Stimulated activated CD8-positive, alpha-beta memory T cell treated with anti-CD3 and anti-CD28 coated beads, Interleukin-2, amount 100 ng/mL, for 48 hours (primary cell): ENCODE measurements at regions not wholly inside any gene's neighbourhood (a gene's known extent, or its start where the extent isn't known, plus 50 kb on each side); places are given as distances from the start of the nearest gene placed in this dataset.

Experiments
- DNase-seq, 2 donors: peaks; one replicate each; pipeline ENCODE4 v3.0.0-alpha.2; 2020; ENCODE audit warnings: low read depth in 2 of 2

DNA sequence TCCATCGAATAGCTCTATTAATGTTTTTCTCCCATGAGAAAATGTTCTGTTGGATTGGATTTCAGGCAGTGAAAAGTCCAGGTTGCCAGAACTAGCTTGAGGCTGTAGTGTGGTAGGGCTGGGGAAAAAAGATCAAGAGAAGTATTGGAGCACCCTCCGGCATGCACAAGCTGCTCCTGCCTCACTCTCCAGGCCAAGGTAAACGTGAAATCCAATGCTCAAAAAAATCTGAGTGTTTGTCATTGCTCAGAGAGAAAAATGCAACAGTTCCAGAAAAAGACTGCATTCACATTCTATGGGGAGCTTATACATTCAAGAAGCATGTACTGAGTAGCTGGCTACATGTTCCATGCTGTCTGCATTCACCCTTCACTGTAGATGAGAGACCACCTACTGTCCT is 680.9 kb upstream of the TBX3 start:
- DNase-seq = no peak

- no peak for DNase-seq
Observed at GRCh38 chr12:115362339-115362976, 678.5 kb upstream of the TBX3 start.

DNA sequence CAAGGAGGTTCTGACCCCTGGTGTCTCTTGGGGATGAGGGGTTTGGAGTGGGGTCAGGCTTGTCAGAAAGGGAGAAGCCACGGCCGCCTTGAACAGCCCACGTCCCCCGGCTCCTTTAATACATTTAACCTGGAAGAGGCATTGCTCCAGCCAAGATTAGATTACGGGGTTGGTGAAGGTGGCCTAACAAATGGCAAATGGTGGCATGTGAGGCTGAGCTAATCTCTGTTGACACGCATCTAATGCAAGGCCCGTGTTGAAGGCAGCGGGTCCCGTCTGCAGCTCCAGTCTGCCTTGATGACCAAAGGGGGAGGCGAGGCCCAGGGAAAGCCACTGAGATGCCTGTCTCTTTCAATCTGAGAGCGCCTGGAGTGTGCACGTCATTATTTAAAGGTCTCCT is 673.7 kb upstream of the TBX3 start:
- no peak for DNase-seq

DNA sequence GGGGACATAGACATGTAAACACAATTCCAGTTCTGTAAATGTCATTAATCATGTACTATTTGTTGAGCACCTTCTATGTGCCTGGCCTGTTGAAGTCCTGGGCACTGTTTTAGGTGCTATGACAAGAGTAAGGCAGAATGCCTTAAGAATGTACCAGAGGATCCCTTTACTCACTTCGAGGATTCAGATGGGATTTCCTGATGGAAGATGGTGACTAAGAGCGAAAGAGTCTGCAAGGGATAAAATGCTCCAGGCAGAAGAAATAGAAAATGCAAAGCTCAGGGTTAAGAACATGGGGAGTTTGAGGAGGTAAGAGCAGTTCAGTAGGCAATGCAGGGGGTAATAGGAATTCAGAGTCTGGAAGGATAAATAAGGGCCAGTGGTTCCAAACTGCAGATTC is 671.3 kb upstream of the TBX3 start:
- no peak for DNase-seq

GRCh38 chr12:115354007-115354890 is 670.3 kb upstream of the TBX3 start:
- DNase-seq = no peak

GRCh38 chr12:115353467-115353866 is 669.5 kb upstream of the TBX3 start:
- DNase-seq = no peak

- no peak for DNase-seq
Observed at GRCh38 chr12:115351514-115352077, 667.6 kb upstream of the TBX3 start.

- DNase-seq = no peak
Observed at GRCh38 chr12:115349711-115350110, 665.7 kb upstream of the TBX3 start.

DNA sequence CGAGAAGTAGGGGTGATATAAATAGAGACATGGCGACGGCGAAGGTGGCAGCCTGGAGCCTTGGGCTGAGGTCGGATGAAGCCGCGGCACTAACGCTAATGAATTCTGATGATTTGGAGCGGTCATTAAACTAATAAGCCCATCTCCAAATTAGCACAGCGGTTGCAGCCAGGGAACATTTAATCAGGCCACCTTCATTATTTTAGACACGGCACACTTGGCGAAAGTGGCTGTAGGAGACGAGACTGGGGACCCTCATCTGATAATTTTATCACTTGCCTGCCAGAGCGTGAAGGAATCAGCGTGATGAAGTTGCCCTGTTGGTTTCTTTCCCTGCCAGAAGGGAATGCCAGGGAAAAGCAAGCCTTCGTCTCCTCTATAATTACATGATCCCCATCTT is 664.3 kb upstream of the TBX3 start:
- DNase-seq = no peak

DNA sequence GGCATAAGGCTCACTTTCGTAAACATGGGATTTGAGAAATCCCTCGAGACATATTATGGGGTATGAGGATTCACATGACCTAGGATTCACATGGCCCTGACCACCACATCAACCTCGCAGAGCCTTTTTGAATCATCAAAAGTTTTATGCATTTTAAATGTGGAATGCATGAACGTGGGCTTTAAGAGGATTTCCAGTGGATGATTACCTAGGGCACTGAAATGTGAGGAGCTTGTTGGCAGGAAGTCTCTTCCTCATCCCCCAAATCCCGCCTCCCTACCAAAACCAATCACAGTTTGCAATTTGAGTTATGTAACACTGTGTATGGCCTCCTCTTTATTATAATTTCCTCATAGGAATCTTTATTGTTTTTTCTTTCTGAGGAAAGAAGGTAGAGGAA is 659.6 kb upstream of the TBX3 start:
- DNase-seq = no peak

DNA sequence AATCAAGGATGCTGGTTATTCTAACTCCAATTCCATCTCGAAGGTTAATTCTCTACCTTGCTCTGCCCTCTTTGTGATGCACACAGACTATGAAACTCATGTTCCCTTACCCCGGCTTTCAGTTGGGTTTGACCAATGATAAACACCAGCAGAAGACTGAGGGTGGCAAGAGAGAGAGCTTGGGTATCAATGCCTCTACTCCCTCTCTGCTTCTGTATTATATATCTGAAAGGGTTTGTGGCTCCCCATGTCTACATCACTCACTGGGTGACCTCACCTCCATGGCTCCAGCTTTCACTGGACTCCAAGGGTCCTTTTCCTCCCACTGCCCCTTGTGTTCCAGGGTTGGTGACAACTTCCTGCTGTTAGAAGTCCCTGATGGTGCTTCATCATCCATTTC is 659.0 kb upstream of the TBX3 start:
- no peak for DNase-seq

GRCh38 chr12:115341442-115341841 is 657.5 kb upstream of the TBX3 start:
- DNase-seq = no peak

DNA sequence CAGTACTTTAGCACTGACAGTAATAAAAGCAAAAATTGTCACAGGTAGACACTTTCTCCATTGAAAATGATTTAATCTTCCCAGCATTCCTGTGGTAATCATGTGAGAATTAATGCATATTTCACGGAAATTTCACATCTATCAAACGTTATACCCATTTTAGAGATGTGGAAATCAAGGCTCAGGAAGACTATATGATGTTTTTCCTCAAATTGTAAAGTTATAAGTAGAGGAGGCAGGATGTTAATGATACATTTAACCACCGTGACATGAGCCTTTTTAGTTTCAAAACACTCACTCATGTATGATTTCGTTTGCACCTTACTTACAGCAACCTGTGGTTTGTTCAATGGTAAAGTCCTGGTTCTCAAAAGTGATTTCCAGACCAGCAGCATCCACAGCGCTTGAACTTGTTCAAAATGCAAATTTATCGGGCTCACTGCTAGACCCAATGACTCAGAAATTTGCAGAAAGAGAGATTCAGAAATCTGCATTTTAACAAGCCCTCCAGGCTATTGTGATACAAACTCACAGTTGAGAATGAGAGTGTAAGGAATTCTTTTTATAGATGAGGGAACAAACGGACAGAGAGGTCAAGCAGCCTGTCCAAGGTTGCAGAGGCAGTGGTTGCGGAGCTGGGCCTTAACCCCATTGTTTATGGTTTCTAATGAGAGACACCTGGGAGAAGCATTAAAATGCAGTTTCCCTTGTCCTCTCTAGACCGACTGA is 654.8 kb upstream of the TBX3 start:
- DNase-seq = no peak

DNA sequence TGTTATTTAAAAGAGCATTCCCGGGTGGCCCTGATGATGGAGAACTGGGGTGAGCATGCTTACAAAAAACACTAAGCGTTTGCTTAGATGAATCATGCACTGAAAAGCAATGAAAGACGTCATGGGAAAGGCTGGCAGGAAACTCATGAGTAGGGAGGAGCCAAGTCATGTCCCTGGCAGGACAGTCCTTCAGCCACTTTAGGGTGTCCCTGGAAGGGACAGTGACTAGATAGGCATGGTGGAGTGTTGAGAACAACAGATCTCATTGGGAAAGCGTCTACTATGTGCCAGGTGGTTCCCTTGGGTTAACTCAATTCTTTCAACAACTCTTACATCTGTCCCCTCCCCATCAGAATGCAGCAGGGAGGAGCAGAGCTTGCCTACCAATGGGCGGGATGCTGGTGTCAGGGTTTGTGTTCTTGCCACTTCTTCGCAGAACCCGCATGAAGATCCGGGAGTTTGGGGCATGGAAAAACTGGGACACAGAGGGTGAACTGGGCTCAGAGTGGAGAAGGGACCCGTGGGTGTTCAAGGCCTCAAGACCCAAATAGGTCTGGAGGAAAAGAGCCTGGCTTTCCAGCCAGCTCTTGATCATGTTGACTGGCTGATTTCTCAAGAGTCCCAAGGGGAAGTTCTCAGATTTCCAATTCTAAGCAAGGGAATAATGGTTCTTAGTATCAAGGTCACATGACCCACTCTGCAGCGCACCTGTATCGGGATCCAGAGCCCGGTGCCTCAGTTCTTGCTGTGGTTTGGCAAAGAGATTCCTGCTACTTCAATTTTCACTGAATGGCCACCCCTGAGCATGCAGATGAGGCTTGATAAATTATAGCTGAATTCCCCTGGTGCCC is 653.9 kb upstream of the TBX3 start:
- no peak for DNase-seq

- no peak for DNase-seq
Observed at GRCh38 chr12:115336506-115336905, 652.5 kb upstream of the TBX3 start.

DNA sequence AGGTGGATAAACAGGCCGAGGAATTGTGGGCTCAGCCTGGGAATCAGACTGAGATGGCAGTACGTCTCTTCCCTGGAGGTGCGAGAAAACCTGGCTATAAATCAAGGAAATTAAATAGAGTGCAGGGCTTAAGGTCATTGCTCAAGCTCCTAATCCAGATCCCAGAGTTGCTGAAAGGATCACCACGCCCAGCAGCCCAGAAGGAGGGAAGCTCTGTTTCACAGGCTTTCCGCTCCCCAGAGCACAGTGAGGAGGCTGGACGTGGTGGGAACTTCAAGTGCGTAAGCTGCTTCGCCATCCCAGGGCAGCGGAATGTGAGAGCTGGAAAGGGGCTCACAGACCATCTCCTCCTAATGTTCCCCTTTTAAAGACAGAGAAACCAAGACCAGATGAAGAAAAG is 651.6 kb upstream of the TBX3 start:
- no peak for DNase-seq

- no peak for DNase-seq
Observed at GRCh38 chr12:115335048-115335447, 651.1 kb upstream of the TBX3 start.

GRCh38 chr12:115332945-115333344 is 649.0 kb upstream of the TBX3 start:
- DNase-seq = no peak

- DNase-seq = no peak
Observed at GRCh38 chr12:115325858-115326257, 641.9 kb upstream of the TBX3 start.

GRCh38 chr12:115324949-115325593 is 641.1 kb upstream of the TBX3 start:
- no peak for DNase-seq
